GM12865 (cell line): ENCODE measurements at regions not wholly inside any gene's neighbourhood (a gene's known extent, or its start where the extent isn't known, plus 50 kb on each side); places are given as distances from the start of the nearest gene placed in this dataset.
A peak's percentile ranks its signal among the peaks of the same experiment; 100 is the strongest.

ENCODE experiments used
- DNase-seq: peaks from one replicate; pipeline ENCODE4 v3.0.0; 2010; ENCODE audit warnings: low read depth
- H3K4me3 ChIP-seq: 2 replicates; pipeline ENCODE4 v1.5.1; 2011; ENCODE audit warnings: mild to moderate bottlenecking, low read depth, low read length, control low read depth
- CTCF ChIP-seq: IDR thresholded peaks from 2 replicates; pipeline ENCODE4 v1.5.1; 2011; ENCODE audit warnings: low read length, control low read depth, low read depth, inconsistent platforms; ENCODE audit not compliant: insufficient read depth; ENCODE audit errors: missing control alignments

GRCh38 chr9:107155244-107155817 lies 127.7 kb upstream of the RAD23B start:
- no peak for TF ChIP-seq CTCF
- DNase-seq: no peak
- no peak overlapping the region for H3K4me3 ChIP-seq

- TF ChIP-seq CTCF: peak; percentile 42
- peak; percentile 47 for DNase-seq
- H3K4me3 ChIP-seq: no peak overlapping the region
These were observed 124.8 kb upstream of the RAD23B start for GRCh38 chr9:107158321-107158720.

GRCh38 chr9:107161338-107161737 lies 121.7 kb upstream of the RAD23B start:
- no peak for DNase-seq
- H3K4me3 ChIP-seq: no peak overlapping the region
- TF ChIP-seq CTCF: no peak

GRCh38 chr9:107163370-107163769 lies 119.7 kb upstream of the RAD23B start:
- H3K4me3 ChIP-seq: no peak overlapping the region
- no peak for TF ChIP-seq CTCF
- no peak for DNase-seq

GRCh38 chr9:107169796-107170195 lies 113.3 kb upstream of the RAD23B start:
- DNase-seq: no peak
- TF ChIP-seq CTCF: no peak

GRCh38 chr9:107170801-107171200 lies 112.3 kb upstream of the RAD23B start:
- H3K4me3 ChIP-seq: no peak overlapping the region
- DNase-seq: peak; percentile 30
- no peak for TF ChIP-seq CTCF

More at GRCh38 chr9:107169796-107170195, 113.3 kb upstream of the RAD23B start:
- H3K4me3 ChIP-seq: no peak overlapping the region
